DOHH2 (cell line): ENCODE measurements at regions not wholly inside any gene's neighbourhood (a gene's known extent, or its start where the extent isn't known, plus 50 kb on each side); places are given as distances from the start of the nearest gene placed in this dataset.

ENCODE experiments used
- EZH2phosphoT487 ChIP-seq: fragments of 200-600 bp; sonication (generic); IDR thresholded peaks from 2 replicates; pipeline ENCODE4 v1.6.1; 2017; ENCODE audit warnings: borderline replicate concordance, mild to moderate bottlenecking, antibody characterized with exemption, low read length, moderate library complexity, mixed read lengths
- TF ChIP-seq, protein P1 (sequence below): fragments of 200-600 bp; sonication (generic); IDR thresholded peaks from one replicate; pipeline ENCODE4 v1.5.1; 2014; ENCODE audit warnings: antibody characterized with exemption, mild to moderate bottlenecking, low read depth, low read length; ENCODE audit not compliant: poor library complexity, severe bottlenecking

DNA sequence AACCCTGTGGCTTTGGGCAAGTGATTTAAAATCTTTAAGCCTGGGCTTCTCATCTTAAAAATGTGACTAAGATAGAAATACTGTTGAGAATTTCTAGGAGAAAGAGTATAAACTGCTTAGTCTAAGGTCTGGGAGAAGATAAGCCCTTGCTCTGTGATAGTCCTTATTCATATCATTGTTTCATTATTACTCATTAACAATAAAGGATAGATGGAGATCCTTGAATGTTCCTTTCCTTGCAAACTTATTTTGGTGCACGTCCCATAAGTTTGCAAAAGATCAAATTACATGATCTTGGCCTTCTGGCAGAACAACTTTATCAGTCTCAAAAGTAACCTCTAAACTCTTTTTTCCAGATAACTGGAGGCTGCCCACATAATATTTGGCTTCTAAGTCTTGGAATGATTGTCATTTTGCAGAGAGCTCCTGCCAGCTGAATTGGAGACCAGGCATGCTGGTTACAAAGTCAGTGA is 138.3 kb downstream of the FAM124B start:
- TF ChIP-seq, protein P1, sequence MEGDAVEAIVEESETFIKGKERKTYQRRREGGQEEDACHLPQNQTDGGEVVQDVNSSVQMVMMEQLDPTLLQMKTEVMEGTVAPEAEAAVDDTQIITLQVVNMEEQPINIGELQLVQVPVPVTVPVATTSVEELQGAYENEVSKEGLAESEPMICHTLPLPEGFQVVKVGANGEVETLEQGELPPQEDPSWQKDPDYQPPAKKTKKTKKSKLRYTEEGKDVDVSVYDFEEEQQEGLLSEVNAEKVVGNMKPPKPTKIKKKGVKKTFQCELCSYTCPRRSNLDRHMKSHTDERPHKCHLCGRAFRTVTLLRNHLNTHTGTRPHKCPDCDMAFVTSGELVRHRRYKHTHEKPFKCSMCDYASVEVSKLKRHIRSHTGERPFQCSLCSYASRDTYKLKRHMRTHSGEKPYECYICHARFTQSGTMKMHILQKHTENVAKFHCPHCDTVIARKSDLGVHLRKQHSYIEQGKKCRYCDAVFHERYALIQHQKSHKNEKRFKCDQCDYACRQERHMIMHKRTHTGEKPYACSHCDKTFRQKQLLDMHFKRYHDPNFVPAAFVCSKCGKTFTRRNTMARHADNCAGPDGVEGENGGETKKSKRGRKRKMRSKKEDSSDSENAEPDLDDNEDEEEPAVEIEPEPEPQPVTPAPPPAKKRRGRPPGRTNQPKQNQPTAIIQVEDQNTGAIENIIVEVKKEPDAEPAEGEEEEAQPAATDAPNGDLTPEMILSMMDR = no peak
- no peak for TF ChIP-seq EZH2phosphoT487
